Prostate gland (tissue), 2 donors: ENCODE measurements at regions not wholly inside any gene's neighbourhood (a gene's known extent, or its start where the extent isn't known, plus 50 kb on each side); places are given as distances from the start of the nearest gene placed in this dataset.

Experiments used
- CTCF ChIP-seq, 4 experiments: fragments of 200-600 bp in 2 of 4; fragments of 450-650 bp in 2 of 4; sonication (generic) in 2 of 4; IDR thresholded peaks; 1 replicate in 3 of 4; 2 replicates in 1 of 4; pipeline ENCODE4 v1.5.1; 2016 to 2019; ENCODE audit warnings: antibody characterized with exemption in 4 of 4, mild to moderate bottlenecking in 2 of 4, moderate library complexity in 2 of 4
- POLR2A ChIP-seq: fragments of 450-650 bp; IDR thresholded peaks from one replicate; pipeline ENCODE4 v1.6.1; 2016; ENCODE audit warnings: antibody characterized with exemption, mild to moderate bottlenecking
- POLR2AphosphoS5 ChIP-seq: sonication (generic); formaldehyde crosslinking; IDR thresholded peaks from one replicate; pipeline ENCODE4 v1.6.1; 2017; ENCODE audit warnings: antibody characterized with exemption

GRCh38 chr2:6025391-6025790, 333.2 kb downstream of the SOX11 start:
- TF ChIP-seq CTCF (IDR thresholded peaks at IDR 0.05) (no peak), POLR2A (no peak), POLR2AphosphoS5 (no peak)
